CD4-positive, alpha-beta memory T cell (primary cell): ENCODE measurements at regions not wholly inside any gene's neighbourhood (a gene's known extent, or its start where the extent isn't known, plus 50 kb on each side); places are given as distances from the start of the nearest gene placed in this dataset.
"Not testable (repeated sequence)": the region's sequence is repeated elsewhere in the genome, so short reads cannot be mapped to it uniquely, and the experiment has no call there.

ENCODE experiments used
- CTCF ChIA-PET: fragments of 350-600 bp; sonication (Branson Sonifier 250); formaldehyde crosslinking; loops from one replicate; lab custom pipeline; 2021; ENCODE audit warnings: inconsistent platforms; ENCODE audit not compliant: partially characterized antibody; lab: Charles Lee
- POLR2A ChIA-PET: fragments of 350-600 bp; sonication (Branson Sonifier 250); formaldehyde crosslinking; loops from one replicate; lab custom pipeline; 2021; ENCODE audit not compliant: partially characterized antibody; lab: Charles Lee
- DNase-seq, 5 donors: peaks; one replicate each; pipeline versions ENCODE4 v3.0.0 to v3.0.0-alpha.2; 2020 to 2022; ENCODE audit warnings: mixed read lengths in 1 of 5
- H3K27ac ChIP-seq: one replicate; pipeline ENCODE4 v1.7.0; 2013; ENCODE audit warnings: low read depth, low read length
- H3K27me3 ChIP-seq: 2 replicates; pipeline ENCODE4 v1.7.0; 2013; ENCODE audit warnings: mild to moderate bottlenecking, low read length, moderate library complexity; ENCODE audit not compliant: insufficient read depth
- H3K36me3 ChIP-seq: 2 replicates; pipeline ENCODE4 v1.7.0; 2013; ENCODE audit warnings: mild to moderate bottlenecking, low read length, moderate library complexity; ENCODE audit not compliant: insufficient read depth
- H3K4me1 ChIP-seq: 2 replicates; pipeline ENCODE4 v1.7.0; 2013; ENCODE audit warnings: mild to moderate bottlenecking, low read length, moderate library complexity; ENCODE audit not compliant: insufficient read depth
- H3K4me3 ChIP-seq, 2 donors: one replicate each; pipeline ENCODE4 v1.7.0; 2013; ENCODE audit warnings: low read length in 2 of 2, mild to moderate bottlenecking in 1 of 2
- H3K9me3 ChIP-seq, 2 donors: one replicate each; pipeline ENCODE4 v1.7.0; 2013; ENCODE audit warnings: low read length in 2 of 2, control low read depth in 1 of 2; ENCODE audit not compliant: control insufficient read depth in 1 of 2
- H3K27ac Mint-ChIP-seq, 7 donors: one replicate each; pipeline ENCODE4 v1.8.0; 2020 to 2021; ENCODE audit warnings: mixed read lengths in 7 of 7, mild to moderate bottlenecking in 6 of 7, inconsistent platforms in 3 of 7, moderate library complexity in 3 of 7
- H3K27me3 Mint-ChIP-seq, 2 donors: one replicate each; pipeline ENCODE4 v1.8.0; 2020 to 2021; ENCODE audit warnings: mixed read lengths in 2 of 2
- H3K36me3 Mint-ChIP-seq, 2 donors: one replicate each; pipeline ENCODE4 v1.8.0; 2020 to 2021; ENCODE audit warnings: mixed read lengths in 2 of 2, inconsistent platforms in 1 of 2, mild to moderate bottlenecking in 1 of 2
- H3K4me1 Mint-ChIP-seq, 4 donors: one replicate each; pipeline ENCODE4 v1.8.0; 2020 to 2021; ENCODE audit warnings: mixed read lengths in 4 of 4, mild to moderate bottlenecking in 1 of 4
- H3K4me3 Mint-ChIP-seq, 8 donors: one replicate each; pipeline ENCODE4 v1.8.0; 2020 to 2021; ENCODE audit warnings: mixed read lengths in 8 of 8, mild to moderate bottlenecking in 7 of 8, moderate library complexity in 6 of 8, inconsistent platforms in 3 of 8
- H3K9me3 Mint-ChIP-seq, 8 donors: one replicate each; pipeline ENCODE4 v1.8.0; 2020 to 2021; ENCODE audit warnings: mixed read lengths in 8 of 8, mild to moderate bottlenecking in 5 of 8, inconsistent platforms in 3 of 8, moderate library complexity in 1 of 8
- intact Hi-C: fragments of 100-400 bp; cut with micrococcal nuclease; formaldehyde crosslinking; loops from one replicate; pipeline ENCODE4 v1.15.1; 2023

DNA sequence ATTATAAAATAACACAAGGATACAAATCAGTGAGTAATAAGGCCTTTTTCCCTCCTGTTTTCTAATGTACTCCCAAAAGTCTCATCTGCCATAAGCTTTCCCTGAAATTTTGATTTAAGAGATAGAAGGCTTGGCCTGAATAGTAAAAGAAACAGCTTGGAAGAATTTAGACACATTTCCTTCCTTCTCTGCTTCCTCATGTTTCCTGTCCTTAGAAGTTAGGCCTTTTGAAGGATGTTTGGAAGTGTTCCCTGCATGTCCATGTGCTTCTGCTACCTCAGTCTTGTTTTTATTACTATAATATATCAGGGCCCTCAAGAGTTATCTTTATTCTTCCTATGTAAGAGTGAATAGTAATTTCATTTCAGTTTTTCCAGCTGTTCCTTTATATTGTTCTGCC, 242.7 kb downstream of the DEPDC1B start:
- Histone ChIP-seq H3K9me3 (no peaks in the 10 kb centered on the region), H3K4me1 (no peaks in the 10 kb centered on the region), H3K27me3 (no peaks in the 10 kb centered on the region), H3K4me3 (no peak overlapping the region), H3K36me3 (no peaks in the 10 kb centered on the region), H3K27ac (no peak overlapping the region)
- intact Hi-C loops = no loop called here
- POLR2A ChIA-PET = no interaction called here
- no peak overlapping the region for H3K27ac Mint-ChIP-seq
- H3K4me1 Mint-ChIP-seq = no peaks in the 10 kb centered on the region
- H3K36me3 Mint-ChIP-seq = no peaks in the 10 kb centered on the region
- no peaks in the 10 kb centered on the region for H3K27me3 Mint-ChIP-seq
- peaks cover 0 to 5% (median 2%) of the 10 kb centered on the region in 8 donors for H3K9me3 Mint-ChIP-seq
- CTCF ChIA-PET = no interaction called here
- H3K4me3 Mint-ChIP-seq = no peak overlapping the region
- no peak for DNase-seq

DNA sequence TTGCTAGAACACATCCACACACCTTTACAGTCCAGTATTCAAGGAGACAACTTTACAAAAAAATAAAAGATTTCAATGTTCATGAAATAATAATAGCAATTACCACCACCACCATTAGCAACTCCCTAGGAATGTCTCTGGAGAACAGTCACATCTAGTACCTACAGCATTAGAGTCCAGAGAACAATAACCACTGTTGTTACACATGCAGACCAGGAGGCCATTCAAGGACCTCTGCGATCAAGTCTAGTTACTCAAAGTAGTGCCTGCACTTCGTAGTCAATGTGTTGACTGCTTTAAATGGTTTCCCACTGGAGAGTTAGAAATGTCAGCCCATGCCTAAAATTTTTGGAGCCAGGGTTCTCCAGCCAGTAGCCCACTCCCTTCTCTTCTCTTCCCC, 244.4 kb downstream of the DEPDC1B start:
- H3K9me3 Mint-ChIP-seq = peaks cover 0 to 5% (median 2%) of the 10 kb centered on the region in 8 donors
- H3K27me3 ChIP-seq = no peaks in the 10 kb centered on the region
- H3K36me3 Mint-ChIP-seq = no peaks in the 10 kb centered on the region
- no peaks in the 10 kb centered on the region for H3K4me1 ChIP-seq
- H3K36me3 ChIP-seq = no peaks in the 10 kb centered on the region
- H3K27me3 Mint-ChIP-seq = no peaks in the 10 kb centered on the region
- H3K4me3 Mint-ChIP-seq = no peak overlapping the region
- H3K27ac ChIP-seq = no peak overlapping the region
- intact Hi-C loops = no loop called here
- DNase-seq = no peak
- ChIA-PET POLR2A (no interaction called here), CTCF (no interaction called here)
- no peak overlapping the region for H3K27ac Mint-ChIP-seq
- H3K4me3 ChIP-seq = no peak overlapping the region
- no peaks in the 10 kb centered on the region for H3K4me1 Mint-ChIP-seq
- H3K9me3 ChIP-seq = no peaks in the 10 kb centered on the region

DNA sequence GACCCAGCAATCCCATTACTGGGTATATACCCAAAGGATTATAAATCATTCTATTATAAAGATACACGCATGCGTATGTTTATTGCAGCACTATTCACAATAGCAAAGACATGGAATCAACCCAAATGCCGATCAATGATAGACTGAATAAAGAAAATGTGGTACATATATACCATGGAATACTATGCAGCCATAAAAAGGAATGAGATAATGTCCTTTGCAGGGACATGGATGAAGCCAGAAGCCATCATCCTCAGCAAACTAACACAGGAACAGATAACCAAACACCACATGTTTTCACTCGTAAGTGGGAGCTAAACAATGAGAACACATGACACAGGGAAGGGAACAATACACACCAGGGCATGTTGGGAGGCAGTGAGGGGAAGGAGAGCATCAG, 245.7 kb downstream of the DEPDC1B start:
- H3K27me3 Mint-ChIP-seq, H3K9me3 Mint-ChIP-seq, H3K36me3 Mint-ChIP-seq, H3K27me3 ChIP-seq, DNase-seq, H3K9me3 ChIP-seq, H3K4me3 ChIP-seq, H3K27ac ChIP-seq, H3K27ac Mint-ChIP-seq, H3K4me3 Mint-ChIP-seq, POLR2A ChIA-PET, intact Hi-C loops, CTCF ChIA-PET, H3K4me1 ChIP-seq, H3K36me3 ChIP-seq, H3K4me1 Mint-ChIP-seq: not testable (repeated sequence)

DNA sequence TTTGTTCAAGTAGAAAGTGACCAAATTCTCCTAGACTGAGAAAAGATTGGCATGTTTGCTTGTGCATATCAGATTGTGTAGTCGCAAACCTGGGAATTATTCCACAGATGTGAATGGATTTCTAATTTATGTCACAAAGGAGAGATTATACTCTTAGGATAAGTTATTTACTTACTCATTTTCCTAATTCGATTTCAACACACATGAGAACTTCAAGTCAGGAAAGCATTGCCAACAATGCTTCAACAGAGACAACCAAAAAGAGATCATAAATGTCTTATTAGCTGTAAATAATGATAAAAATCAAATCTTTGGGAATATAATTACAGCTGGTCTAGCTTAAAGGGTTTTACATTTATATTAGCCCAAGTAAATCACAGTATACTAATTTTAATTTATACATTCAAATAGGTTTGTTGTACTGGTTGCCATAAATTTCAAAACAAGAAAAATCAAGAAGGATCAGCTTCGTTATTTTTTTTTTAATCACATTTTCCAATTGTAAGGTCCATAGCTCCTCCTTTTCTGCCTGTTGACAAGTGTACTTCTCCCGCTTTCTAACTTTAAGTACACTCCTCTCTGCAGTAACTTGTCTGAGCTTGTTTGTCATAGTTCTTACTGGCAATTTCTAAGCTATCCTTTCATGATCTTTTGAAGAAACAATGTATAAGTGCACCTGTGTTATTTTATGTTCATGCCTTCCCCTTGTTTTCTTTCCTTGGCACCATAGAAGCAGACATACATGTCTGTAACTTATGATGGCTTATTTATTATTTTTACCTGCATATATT, 246.6 kb downstream of the DEPDC1B start:
- ChIA-PET POLR2A (no interaction called here), CTCF (no interaction called here)
- H3K27ac ChIP-seq = no peak overlapping the region
- H3K9me3 ChIP-seq = no peaks in the 10 kb centered on the region
- no peaks in the 10 kb centered on the region for H3K4me1 ChIP-seq
- H3K4me1 Mint-ChIP-seq = no peaks in the 10 kb centered on the region
- H3K9me3 Mint-ChIP-seq = peaks cover 0 to 4% (median under 1%) of the 10 kb centered on the region in 8 donors
- no peaks in the 10 kb centered on the region for H3K27me3 Mint-ChIP-seq
- no peaks in the 10 kb centered on the region for H3K36me3 Mint-ChIP-seq
- intact Hi-C loops = no loop called here
- H3K4me3 ChIP-seq = no peak overlapping the region
- no peak overlapping the region for H3K4me3 Mint-ChIP-seq
- no peak overlapping the region for H3K27ac Mint-ChIP-seq
- H3K36me3 ChIP-seq = no peaks in the 10 kb centered on the region
- DNase-seq = no peak
- H3K27me3 ChIP-seq = no peaks in the 10 kb centered on the region

DNA sequence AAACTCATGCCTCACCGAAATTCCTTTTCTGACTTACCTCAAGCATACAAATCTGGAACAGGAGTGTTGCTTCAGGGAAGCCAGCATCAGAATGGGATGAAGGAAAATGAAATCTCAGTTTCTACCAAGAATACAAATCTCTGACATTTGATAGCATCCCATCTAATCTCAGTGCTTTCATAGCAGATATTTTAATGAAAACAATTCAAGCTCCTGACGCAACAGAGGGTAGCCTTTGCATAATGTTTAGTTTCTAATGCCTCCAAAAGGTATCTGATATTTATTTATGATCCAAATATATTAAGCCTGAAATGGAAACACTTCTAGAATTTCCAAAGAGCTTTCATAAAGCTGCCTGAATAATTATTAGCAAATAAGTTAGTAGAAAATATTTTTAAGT, 251.4 kb downstream of the DEPDC1B start:
- intact Hi-C loops = no loop called here
- H3K9me3 Mint-ChIP-seq = peaks cover 0 to 5% (median 0%) of the 10 kb centered on the region in 8 donors
- DNase-seq = no peak
- Histone ChIP-seq H3K27me3 (no peaks in the 10 kb centered on the region), H3K27ac (no peak overlapping the region), H3K4me3 (no peak overlapping the region), H3K36me3 (no peaks in the 10 kb centered on the region), H3K4me1 (no peaks in the 10 kb centered on the region), H3K9me3 (no peaks in the 10 kb centered on the region)
- CTCF ChIA-PET = no interaction called here
- POLR2A ChIA-PET = no interaction called here
- H3K36me3 Mint-ChIP-seq = no peaks in the 10 kb centered on the region
- H3K27ac Mint-ChIP-seq = no peak overlapping the region
- H3K27me3 Mint-ChIP-seq = no peaks in the 10 kb centered on the region
- no peak overlapping the region for H3K4me3 Mint-ChIP-seq
- no peaks in the 10 kb centered on the region for H3K4me1 Mint-ChIP-seq

DNA sequence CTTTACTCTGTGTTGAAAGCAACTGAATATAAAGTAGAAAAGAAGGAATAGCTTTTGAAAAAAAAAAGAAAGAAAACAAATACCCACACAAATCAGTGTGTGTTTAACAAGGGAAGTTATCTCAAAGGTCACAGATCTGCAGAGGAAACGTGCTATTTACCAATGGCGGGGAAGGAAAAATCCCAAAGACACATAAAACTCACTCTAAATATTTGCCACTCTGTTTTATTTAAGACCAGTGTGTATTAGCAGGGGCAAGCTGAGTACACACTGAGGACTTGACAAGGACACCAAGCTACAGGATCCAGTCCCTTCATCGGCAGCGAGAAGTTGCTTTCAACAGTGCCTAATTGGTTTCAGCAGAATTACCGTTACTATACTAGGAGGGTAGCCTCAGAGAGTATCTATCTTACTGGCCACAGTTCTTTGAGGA, 252.5 kb downstream of the DEPDC1B start:
- DNase-seq = no peak
- no peak overlapping the region for H3K4me3 Mint-ChIP-seq
- Histone ChIP-seq H3K27ac (no peak overlapping the region), H3K36me3 (no peaks in the 10 kb centered on the region), H3K27me3 (no peaks in the 10 kb centered on the region), H3K4me1 (no peaks in the 10 kb centered on the region), H3K9me3 (no peaks in the 10 kb centered on the region), H3K4me3 (no peak overlapping the region)
- POLR2A ChIA-PET = no interaction called here
- intact Hi-C loops = no loop called here
- H3K4me1 Mint-ChIP-seq = no peaks in the 10 kb centered on the region
- CTCF ChIA-PET = no interaction called here
- H3K36me3 Mint-ChIP-seq = no peaks in the 10 kb centered on the region
- peaks cover 0 to 6% (median 0%) of the 10 kb centered on the region in 8 donors for H3K9me3 Mint-ChIP-seq
- no peak overlapping the region for H3K27ac Mint-ChIP-seq
- no peaks in the 10 kb centered on the region for H3K27me3 Mint-ChIP-seq

DNA sequence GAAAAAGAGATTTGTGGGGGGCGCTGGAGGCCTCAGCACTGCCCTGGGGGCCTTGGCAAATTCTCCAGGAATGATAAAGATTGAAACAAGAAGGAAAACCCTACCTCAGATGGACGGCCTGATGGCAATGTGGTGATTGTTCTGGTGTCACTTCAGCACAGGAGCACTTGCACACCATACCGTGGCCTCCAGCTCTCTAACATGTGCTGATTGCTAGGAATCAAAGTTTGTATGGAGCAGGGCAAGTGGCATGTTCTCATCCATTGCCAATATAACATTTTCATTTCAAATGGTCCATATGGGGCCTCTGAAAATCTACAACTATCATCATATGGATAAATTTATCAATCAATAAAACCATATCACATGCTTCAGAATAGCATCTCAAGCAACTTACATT, 253.0 kb downstream of the DEPDC1B start:
- Histone ChIP-seq H3K36me3 (no peaks in the 10 kb centered on the region), H3K27me3 (no peaks in the 10 kb centered on the region), H3K9me3 (no peaks in the 10 kb centered on the region), H3K4me1 (no peaks in the 10 kb centered on the region), H3K27ac (no peak overlapping the region), H3K4me3 (no peak overlapping the region)
- intact Hi-C loops = no loop called here
- DNase-seq = no peak
- no peaks in the 10 kb centered on the region for H3K36me3 Mint-ChIP-seq
- H3K4me1 Mint-ChIP-seq = no peaks in the 10 kb centered on the region
- ChIA-PET POLR2A (no interaction called here), CTCF (no interaction called here)
- no peak overlapping the region for H3K27ac Mint-ChIP-seq
- H3K9me3 Mint-ChIP-seq = peaks cover 0 to 6% (median 2%) of the 10 kb centered on the region in 8 donors
- no peaks in the 10 kb centered on the region for H3K27me3 Mint-ChIP-seq
- no peak overlapping the region for H3K4me3 Mint-ChIP-seq
